Mucosa of descending colon (tissue), 3 donors: ENCODE measurements at regions not wholly inside any gene's neighbourhood (a gene's known extent, or its start where the extent isn't known, plus 50 kb on each side); places are given as distances from the start of the nearest gene placed in this dataset.

Source experiments
- ATAC-seq: fragments of 200-7000 bp; cut with Tn5 transposase; one replicate; pipeline ENCODE4 v1.9.1; 2020; ENCODE audit warnings: mild to moderate bottlenecking, moderate library complexity
- DNase-seq, 3 donors: peaks; one replicate each; pipeline ENCODE4 v3.0.0-alpha.2; 2020
- H3K36me3 ChIP-seq: fragments of 200-600 bp; one replicate; pipeline ENCODE4 v1.8.0; 2021; ENCODE audit warnings: low read depth, mild to moderate bottlenecking
- H3K4me1 ChIP-seq: fragments of 200-600 bp; one replicate; pipeline ENCODE4 v1.8.0; 2021; ENCODE audit warnings: low read depth, mild to moderate bottlenecking
- H3K4me3 ChIP-seq: fragments of 200-600 bp; one replicate; pipeline ENCODE4 v1.8.0; 2021; ENCODE audit warnings: mild to moderate bottlenecking
- H3K9me3 ChIP-seq: fragments of 200-600 bp; one replicate; pipeline ENCODE4 v1.8.0; 2021; ENCODE audit warnings: mild to moderate bottlenecking
- CTCF ChIP-seq: fragments of 200-600 bp; IDR thresholded peaks from one replicate; pipeline ENCODE4 v1.8.0; 2022; ENCODE audit warnings: antibody characterized with exemption, mild to moderate bottlenecking
- intact Hi-C, 2 donors: fragments of 100-400 bp; cut with DNase I in 1 of 2; cut with micrococcal nuclease in 1 of 2; formaldehyde crosslinking; loops; one replicate each; pipeline versions ENCODE4 v1.11.0 to v1.11.1; 2022; cut with DNase I, micrococcal nuclease
- donor health status: DM: no; HTN: no; CAD: no; lungs with moderate emphysema.
- donor health status: DM: no; HTN: no; CAD: no.
- donor health status: DM: no; HTN: yes; CAD: no.

GRCh38 chr12:98149270-98149669, 366.1 kb upstream of the TMPO start:
- no peak overlapping the region for H3K4me3 ChIP-seq
- no peaks in the 10 kb centered on the region for H3K36me3 ChIP-seq
- no peaks in the 10 kb centered on the region for H3K9me3 ChIP-seq
- intact Hi-C loops, result no loop called here
- no peak for DNase-seq
- no peaks in the 10 kb centered on the region for H3K4me1 ChIP-seq
- TF ChIP-seq CTCF, result no peak
- no peak for ATAC-seq

DNA sequence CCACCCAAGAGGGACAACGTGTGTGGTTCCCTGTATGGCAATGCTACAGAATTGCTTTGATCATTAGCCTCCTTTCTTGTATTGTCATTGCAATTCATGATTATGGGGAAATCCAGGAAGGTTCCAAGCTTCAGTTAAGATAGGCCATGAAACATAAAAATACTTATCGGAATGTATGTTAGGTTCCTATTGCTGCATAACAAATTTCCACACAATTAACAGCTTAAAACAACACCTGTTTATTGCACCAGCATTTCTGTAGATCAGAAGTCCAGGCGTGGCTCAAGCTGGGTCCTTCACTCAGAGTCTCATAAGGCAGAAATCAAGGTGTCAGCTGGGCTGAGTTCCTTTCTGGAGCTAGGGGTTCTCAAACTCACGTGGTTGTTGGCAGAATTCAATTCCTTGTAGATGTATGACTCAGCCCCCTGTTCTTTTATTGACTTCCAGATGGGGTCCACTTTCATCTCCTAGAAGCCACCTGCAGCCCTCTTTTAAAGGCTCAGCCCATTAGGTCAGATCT, 365.6 kb upstream of the TMPO start:
- intact Hi-C loops, result no loop called here
- no peaks in the 10 kb centered on the region for H3K4me1 ChIP-seq
- H3K36me3 ChIP-seq, result no peaks in the 10 kb centered on the region
- ATAC-seq (no peak), DNase-seq (no peak)
- no peak for TF ChIP-seq CTCF
- H3K4me3 ChIP-seq, result no peak overlapping the region
- no peaks in the 10 kb centered on the region for H3K9me3 ChIP-seq

- ATAC-seq, result no peak
- intact Hi-C loops, result no loop called here
Measured at GRCh38 chr12:98151105-98151590, 364.2 kb upstream of the TMPO start.

DNA sequence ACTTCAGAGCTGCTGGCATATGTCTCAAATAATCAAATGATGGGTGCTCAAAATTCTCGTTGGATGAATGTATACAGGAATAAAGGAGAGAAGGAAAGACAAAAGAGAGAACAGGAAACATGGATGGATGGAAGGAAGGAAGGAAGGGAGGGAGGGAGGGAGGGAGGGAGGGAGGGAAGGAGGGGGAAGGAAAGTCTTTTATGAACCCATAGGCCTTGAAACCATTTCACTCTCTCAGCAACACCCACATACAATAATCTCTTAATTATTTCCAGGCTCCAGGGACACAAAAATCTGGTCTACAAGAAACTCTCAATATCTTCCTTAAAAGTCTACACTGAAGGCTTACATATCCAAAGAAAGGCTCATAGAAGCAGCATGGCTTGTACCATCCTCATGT, 363.4 kb upstream of the TMPO start:
- Histone ChIP-seq H3K9me3 (no peaks in the 10 kb centered on the region), H3K36me3 (no peaks in the 10 kb centered on the region), H3K4me3 (no peak overlapping the region), H3K4me1 (no peaks in the 10 kb centered on the region)
- no peak for TF ChIP-seq CTCF
- intact Hi-C loops, result no loop called here
- ATAC-seq (no peak), DNase-seq (no peak)

More at GRCh38 chr12:98151105-98151590, 364.2 kb upstream of the TMPO start:
- no peak for TF ChIP-seq CTCF
- DNase-seq, result no peak
- Histone ChIP-seq H3K9me3 (no peaks in the 10 kb centered on the region), H3K36me3 (no peaks in the 10 kb centered on the region), H3K4me1 (no peaks in the 10 kb centered on the region), H3K4me3 (no peak overlapping the region)

DNA sequence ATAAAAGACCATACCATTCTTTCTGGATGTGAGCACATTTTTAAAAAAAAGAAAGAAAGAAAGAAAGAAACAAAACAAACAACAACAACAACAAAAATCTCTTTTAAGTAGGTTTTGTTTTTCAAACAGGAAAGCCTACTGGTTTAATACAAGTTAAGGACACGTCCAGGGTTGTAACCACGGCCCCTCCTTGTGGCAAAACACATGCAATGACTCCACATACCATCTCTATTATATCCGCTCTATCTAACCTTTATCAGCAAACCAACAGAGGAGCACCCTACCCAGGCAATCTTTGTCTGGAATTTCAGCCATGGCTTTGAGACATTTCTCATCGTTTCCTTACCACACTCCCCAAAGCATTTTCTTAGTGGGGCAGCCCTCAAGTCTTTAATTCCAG, 360.5 kb upstream of the TMPO start:
- intact Hi-C loops, result no loop called here
- Histone ChIP-seq H3K9me3 (no peaks in the 10 kb centered on the region), H3K4me1 (no peaks in the 10 kb centered on the region), H3K36me3 (no peaks in the 10 kb centered on the region), H3K4me3 (no peak overlapping the region)
- no peak for TF ChIP-seq CTCF
- ATAC-seq (no peak), DNase-seq (peak in 1 of 3 donors; percentile 2)

DNA sequence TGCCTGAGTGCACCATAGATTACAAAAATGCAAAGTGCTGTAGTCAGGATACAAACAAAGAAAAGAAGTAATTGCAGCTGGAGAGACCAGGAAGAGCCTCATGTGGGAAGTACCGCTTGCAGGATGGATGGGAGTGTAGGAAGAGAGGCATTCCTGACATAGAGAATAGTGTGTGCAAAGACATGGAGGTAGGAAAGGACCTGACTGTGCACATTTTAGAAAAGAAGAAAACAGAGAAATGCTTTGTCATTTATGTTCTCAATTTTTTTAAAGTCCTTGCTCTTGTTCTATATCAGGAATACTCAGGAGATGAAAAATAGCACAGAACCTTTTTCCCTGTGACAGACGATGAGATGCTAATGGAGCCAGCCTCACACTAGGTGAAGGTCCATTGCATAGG, 358.7 kb upstream of the TMPO start:
- TF ChIP-seq CTCF, result no peak
- no peaks in the 10 kb centered on the region for H3K9me3 ChIP-seq
- intact Hi-C loops, result no loop called here
- ATAC-seq (no peak), DNase-seq (no peak)
- no peak overlapping the region for H3K4me3 ChIP-seq
- H3K36me3 ChIP-seq, result no peaks in the 10 kb centered on the region
- no peaks in the 10 kb centered on the region for H3K4me1 ChIP-seq
